Activated CD4-positive, alpha-beta T cell treated with anti-CD3 and anti-CD28 coated beads for 36 hours (primary cell): ENCODE measurements at regions not wholly inside any gene's neighbourhood (a gene's known extent, or its start where the extent isn't known, plus 50 kb on each side); places are given as distances from the start of the nearest gene placed in this dataset.

Experiments used
- ATAC-seq: fragments of 200-7000 bp; cut with Tn5 transposase; one replicate; pipeline ENCODE4 v1.10.0; 2021; ENCODE audit warnings: mild to moderate bottlenecking, moderate library complexity
- CTCF ChIA-PET: fragments of 350-600 bp; sonication (Branson Sonifier 250); formaldehyde crosslinking; loops from one replicate; lab custom pipeline; 2021; ENCODE audit warnings: antibody characterized with exemption; lab: Charles Lee
- POLR2A ChIA-PET: fragments of 350-600 bp; sonication (Branson Sonifier 250); formaldehyde crosslinking; loops from one replicate; lab custom pipeline; 2021; ENCODE audit warnings: antibody characterized with exemption, inconsistent platforms; lab: Charles Lee
- DNase-seq: peaks from one replicate; pipeline ENCODE4 v3.0.0-alpha.2; 2020
- H3K27ac Mint-ChIP-seq: one replicate; pipeline ENCODE4 v1.8.0; 2021; ENCODE audit warnings: mixed read lengths
- H3K27me3 Mint-ChIP-seq: one replicate; pipeline ENCODE4 v1.8.0; 2021; ENCODE audit warnings: mixed read lengths
- H3K36me3 Mint-ChIP-seq: one replicate; pipeline ENCODE4 v1.8.0; 2021; ENCODE audit warnings: low read depth, mixed read lengths
- H3K4me1 Mint-ChIP-seq: one replicate; pipeline ENCODE4 v1.8.0; 2021; ENCODE audit warnings: mixed read lengths
- H3K4me3 Mint-ChIP-seq: one replicate; pipeline ENCODE4 v1.8.0; 2021; ENCODE audit warnings: mild to moderate bottlenecking, moderate library complexity, mixed read lengths
- H3K9me3 Mint-ChIP-seq: one replicate; pipeline ENCODE4 v1.8.0; 2021; ENCODE audit warnings: low read depth, mixed read lengths
- intact Hi-C, 2 experiments: fragments of 100-400 bp; cut with DNase I in 1 of 2; cut with micrococcal nuclease in 1 of 2; formaldehyde crosslinking; loops; one replicate each; pipeline versions ENCODE4 v1.14.2 to v1.15.1; 2022 to 2024; cut with DNase I, micrococcal nuclease

- intact Hi-C loops, result no loop called here
- ChIA-PET CTCF (no interaction called here), POLR2A (no interaction called here)
- H3K4me3 Mint-ChIP-seq, result no peak overlapping the region
- H3K4me1 Mint-ChIP-seq, result no peaks in the 10 kb centered on the region
- ATAC-seq, result no peak
- no peak overlapping the region for H3K27ac Mint-ChIP-seq
- no peak for DNase-seq
- no peaks in the 10 kb centered on the region for H3K36me3 Mint-ChIP-seq
- peaks cover 10% of the 10 kb centered on the region for H3K9me3 Mint-ChIP-seq
- no peaks in the 10 kb centered on the region for H3K27me3 Mint-ChIP-seq
Measured at GRCh38 chr2:116329280-116329679, 1485.2 kb upstream of the DDX18 start.

GRCh38 chr2:116340690-116341089 is 1473.8 kb upstream of the DDX18 start:
- no peak overlapping the region for H3K4me3 Mint-ChIP-seq
- DNase-seq, result no peak
- intact Hi-C loops, result no loop called here
- POLR2A ChIA-PET, result no interaction called here
- no peaks in the 10 kb centered on the region for H3K4me1 Mint-ChIP-seq
- no peak for ATAC-seq
- no peaks in the 10 kb centered on the region for H3K27me3 Mint-ChIP-seq
- CTCF ChIA-PET, result no interaction called here
- no peaks in the 10 kb centered on the region for H3K36me3 Mint-ChIP-seq
- H3K27ac Mint-ChIP-seq, result no peak overlapping the region
- peaks cover 8% of the 10 kb centered on the region for H3K9me3 Mint-ChIP-seq

DNA sequence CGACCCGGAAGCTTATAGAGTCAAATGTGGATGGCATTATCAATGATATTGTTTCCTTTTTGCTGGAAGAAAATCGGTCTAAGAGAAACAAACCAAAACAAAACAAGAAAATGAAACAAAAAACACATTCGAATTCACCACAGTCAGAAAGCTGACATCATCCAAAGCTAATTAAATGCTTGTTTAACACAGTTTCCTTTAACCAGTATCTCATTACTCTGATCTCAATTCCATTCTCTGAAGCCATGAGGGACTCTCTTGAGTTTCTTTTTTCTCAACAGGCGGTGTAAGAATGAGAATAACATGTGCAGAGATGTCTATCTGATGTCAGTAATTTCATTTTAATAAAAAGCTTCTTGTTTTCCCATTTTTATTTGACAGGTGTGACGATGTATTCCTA is 1448.3 kb upstream of the DDX18 start:
- H3K9me3 Mint-ChIP-seq, result peaks cover 9% of the 10 kb centered on the region
- CTCF ChIA-PET, result interaction anchor here (1.1 kb wide), 1 partner anchor 15 kb away, joined by 3 read pairs; no protein-coding TSS in a partner anchor
- POLR2A ChIA-PET, result no interaction called here
- H3K4me1 Mint-ChIP-seq, result no peaks in the 10 kb centered on the region
- H3K27me3 Mint-ChIP-seq, result no peaks in the 10 kb centered on the region
- DNase-seq, result no peak
- ATAC-seq, result no peak
- H3K4me3 Mint-ChIP-seq, result no peak overlapping the region
- H3K36me3 Mint-ChIP-seq, result no peaks in the 10 kb centered on the region
- H3K27ac Mint-ChIP-seq, result no peak overlapping the region
- intact Hi-C loops, result no loop called here

DNA sequence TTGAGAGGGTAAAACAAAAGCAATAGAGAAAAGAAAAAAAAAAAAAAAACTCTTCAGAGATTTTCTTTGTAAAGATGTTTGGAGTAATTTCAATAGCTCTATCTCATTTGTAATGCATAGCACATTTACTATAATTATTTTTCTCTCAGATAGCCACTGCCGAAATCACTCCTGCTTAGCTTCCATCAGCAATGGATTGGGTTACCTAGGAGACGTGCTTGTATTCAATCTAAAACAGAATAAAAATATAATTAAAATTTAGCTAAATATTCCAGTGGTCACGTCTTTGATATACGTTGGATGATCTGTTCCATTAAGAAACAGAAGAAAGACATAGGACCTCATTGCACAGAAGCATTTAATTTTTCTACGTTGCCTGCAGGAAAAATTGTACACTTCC is 1435.7 kb upstream of the DDX18 start:
- intact Hi-C loops, result no loop called here
- H3K4me3 Mint-ChIP-seq, result no peak overlapping the region
- ChIA-PET CTCF (no interaction called here), POLR2A (no interaction called here)
- peaks cover 11% of the 10 kb centered on the region for H3K9me3 Mint-ChIP-seq
- no peak overlapping the region for H3K27ac Mint-ChIP-seq
- H3K4me1 Mint-ChIP-seq, result no peaks in the 10 kb centered on the region
- H3K27me3 Mint-ChIP-seq, result no peaks in the 10 kb centered on the region
- no peak for DNase-seq
- ATAC-seq, result no peak
- peaks cover 2% of the 10 kb centered on the region for H3K36me3 Mint-ChIP-seq

GRCh38 chr2:116411211-116411610 is 1403.3 kb upstream of the DDX18 start:
- POLR2A ChIA-PET, result no interaction called here
- H3K4me1 Mint-ChIP-seq, result no peaks in the 10 kb centered on the region
- DNase-seq (no peak), ATAC-seq (no peak)
- intact Hi-C loops, result no loop called here
- H3K27me3 Mint-ChIP-seq, result no peaks in the 10 kb centered on the region
- no peak overlapping the region for H3K27ac Mint-ChIP-seq
- peaks cover 24% of the 10 kb centered on the region for H3K9me3 Mint-ChIP-seq
- H3K36me3 Mint-ChIP-seq, result no peaks in the 10 kb centered on the region
- CTCF ChIA-PET, result interaction anchor here (0.6 kb wide), 1 partner anchor 1349 kb away, joined by 3 read pairs; no protein-coding TSS in a partner anchor
- H3K4me3 Mint-ChIP-seq, result no peak overlapping the region

DNA sequence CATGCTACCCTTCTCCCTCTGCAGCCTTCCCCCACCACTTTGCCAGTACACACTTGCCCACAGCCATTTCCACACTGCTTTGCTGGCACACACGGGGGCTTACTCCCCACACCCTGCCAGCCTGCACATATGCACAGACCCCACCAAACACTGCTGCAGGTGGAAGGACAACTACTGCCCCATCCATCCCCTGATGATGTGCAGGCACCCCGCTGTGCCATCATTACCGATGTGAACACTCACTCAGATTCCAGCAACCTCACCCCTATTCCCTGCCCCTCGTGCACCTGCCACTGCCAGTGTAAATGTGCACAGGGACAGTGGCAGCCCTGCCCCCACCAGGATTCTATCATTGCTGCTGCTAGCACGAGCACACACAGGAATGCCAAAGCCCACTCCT is 1400.8 kb upstream of the DDX18 start:
- Mint-ChIP-seq H3K27ac (no peak overlapping the region), H3K4me1 (no peaks in the 10 kb centered on the region), H3K27me3 (no peaks in the 10 kb centered on the region), H3K9me3 (peaks cover 30% of the 10 kb centered on the region), H3K4me3 (no peak overlapping the region), H3K36me3 (no peaks in the 10 kb centered on the region)
- intact Hi-C loops, result no loop called here
- ATAC-seq (no peak), DNase-seq (no peak)
- POLR2A ChIA-PET, result no interaction called here
- CTCF ChIA-PET, result no interaction called here

GRCh38 chr2:116416731-116417377 is 1397.6 kb upstream of the DDX18 start:
- no peaks in the 10 kb centered on the region for H3K36me3 Mint-ChIP-seq
- H3K4me1 Mint-ChIP-seq, result no peaks in the 10 kb centered on the region
- DNase-seq (no peak), ATAC-seq (no peak)
- ChIA-PET CTCF (no interaction called here), POLR2A (no interaction called here)
- H3K4me3 Mint-ChIP-seq, result no peak overlapping the region
- H3K9me3 Mint-ChIP-seq, result peaks cover 32% of the 10 kb centered on the region
- intact Hi-C loops, result no loop called here
- H3K27me3 Mint-ChIP-seq, result no peaks in the 10 kb centered on the region
- H3K27ac Mint-ChIP-seq, result no peak overlapping the region

- POLR2A ChIA-PET, result no interaction called here
- no peak for ATAC-seq
- Mint-ChIP-seq H3K27ac (no peak overlapping the region), H3K9me3 (peaks cover 11% of the 10 kb centered on the region), H3K4me1 (no peaks in the 10 kb centered on the region), H3K27me3 (no peaks in the 10 kb centered on the region), H3K4me3 (no peak overlapping the region), H3K36me3 (no peaks in the 10 kb centered on the region)
- DNase-seq, result no peak
- intact Hi-C loops, result no loop called here
- CTCF ChIA-PET, result no interaction called here
Measured at GRCh38 chr2:116435648-116436047, 1378.8 kb upstream of the DDX18 start.

GRCh38 chr2:116440104-116440653 is 1374.3 kb upstream of the DDX18 start:
- ChIA-PET CTCF (no interaction called here), POLR2A (no interaction called here)
- ATAC-seq, result no peak
- no peaks in the 10 kb centered on the region for H3K27me3 Mint-ChIP-seq
- no peak overlapping the region for H3K4me3 Mint-ChIP-seq
- H3K27ac Mint-ChIP-seq, result no peak overlapping the region
- H3K36me3 Mint-ChIP-seq, result no peaks in the 10 kb centered on the region
- H3K4me1 Mint-ChIP-seq, result no peaks in the 10 kb centered on the region
- peaks cover 17% of the 10 kb centered on the region for H3K9me3 Mint-ChIP-seq
- intact Hi-C loops, result no loop called here
- DNase-seq, result no peak

DNA sequence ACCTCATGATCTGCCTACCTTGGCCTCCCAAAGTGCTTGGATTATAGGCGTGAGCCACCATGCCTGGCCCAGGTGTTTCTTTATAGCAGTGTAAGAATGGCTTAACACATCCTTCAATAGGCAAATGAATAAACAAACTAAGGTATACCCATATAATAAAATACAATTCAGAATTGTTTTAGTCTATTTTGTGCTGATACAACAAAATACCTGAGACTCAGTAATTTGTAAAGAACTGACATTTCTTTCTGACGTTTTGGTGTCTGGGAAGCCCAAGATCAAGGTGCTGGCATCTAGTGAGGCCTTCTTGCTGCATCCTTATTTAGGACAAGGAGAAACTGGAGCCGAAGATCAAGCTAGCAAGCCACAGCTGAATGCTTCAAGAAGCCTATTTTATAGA is 1372.1 kb upstream of the DDX18 start:
- Mint-ChIP-seq H3K4me1 (no peaks in the 10 kb centered on the region), H3K36me3 (no peaks in the 10 kb centered on the region), H3K27ac (no peak overlapping the region), H3K4me3 (no peak overlapping the region), H3K9me3 (peaks cover 25% of the 10 kb centered on the region), H3K27me3 (no peaks in the 10 kb centered on the region)
- intact Hi-C loops, result no loop called here
- ATAC-seq (no peak), DNase-seq (no peak)
- ChIA-PET POLR2A (no interaction called here), CTCF (no interaction called here)

DNA sequence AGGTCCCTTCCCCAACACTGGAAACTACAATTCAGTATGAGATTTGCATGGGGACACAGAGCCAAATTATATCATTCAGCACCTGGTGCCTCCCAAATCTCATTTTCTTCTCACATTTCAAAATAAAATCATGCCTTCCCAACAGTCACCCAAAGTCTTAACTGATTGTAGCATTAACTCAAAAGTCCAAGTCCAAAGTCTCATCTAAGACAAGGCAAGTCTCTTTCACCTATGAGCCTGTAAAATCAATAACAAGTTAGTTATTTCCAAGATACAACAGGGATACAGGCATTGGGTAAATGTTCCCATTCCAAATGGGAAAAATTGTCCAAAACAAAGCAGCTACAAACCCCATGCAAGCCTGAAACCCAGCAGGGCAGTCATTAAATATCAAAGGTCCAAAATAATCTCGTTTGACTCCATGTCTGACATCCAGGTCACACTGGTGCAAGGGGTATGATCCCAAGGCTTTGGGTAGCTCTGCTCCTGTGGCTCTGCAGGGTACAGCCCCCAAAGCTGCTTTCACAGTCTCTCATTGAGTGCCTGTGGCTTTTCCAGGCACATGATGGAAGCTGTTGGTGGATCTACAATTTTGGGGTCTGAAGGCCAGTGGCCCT is 1370.1 kb upstream of the DDX18 start:
- no peak for ATAC-seq
- Mint-ChIP-seq H3K27me3 (no peaks in the 10 kb centered on the region), H3K27ac (no peak overlapping the region), H3K4me1 (no peaks in the 10 kb centered on the region), H3K4me3 (no peak overlapping the region), H3K9me3 (peaks cover 25% of the 10 kb centered on the region), H3K36me3 (no peaks in the 10 kb centered on the region)
- POLR2A ChIA-PET, result no interaction called here
- CTCF ChIA-PET, result no interaction called here
- intact Hi-C loops, result no loop called here
- no peak for DNase-seq

GRCh38 chr2:116450990-116451389 is 1363.5 kb upstream of the DDX18 start:
- POLR2A ChIA-PET, result no interaction called here
- intact Hi-C loops, result no loop called here
- Mint-ChIP-seq H3K4me1 (no peaks in the 10 kb centered on the region), H3K9me3 (peaks cover 26% of the 10 kb centered on the region), H3K36me3 (no peaks in the 10 kb centered on the region), H3K27ac (no peak overlapping the region), H3K4me3 (no peak overlapping the region), H3K27me3 (no peaks in the 10 kb centered on the region)
- DNase-seq (no peak), ATAC-seq (no peak)
- CTCF ChIA-PET, result interaction anchor here (0.7 kb wide), 1 partner anchor 32 kb away, joined by 3 read pairs; no protein-coding TSS in a partner anchor
